ENCODE measurements at regions not wholly inside any gene's neighbourhood (a gene's known extent, or its start where the extent isn't known, plus 50 kb on each side); places are given as distances from the start of the nearest gene placed in this dataset.
"Not testable (repeated sequence)": the region's sequence is repeated elsewhere in the genome, so short reads cannot be mapped to it uniquely, and the experiment has no call there.

DNA sequence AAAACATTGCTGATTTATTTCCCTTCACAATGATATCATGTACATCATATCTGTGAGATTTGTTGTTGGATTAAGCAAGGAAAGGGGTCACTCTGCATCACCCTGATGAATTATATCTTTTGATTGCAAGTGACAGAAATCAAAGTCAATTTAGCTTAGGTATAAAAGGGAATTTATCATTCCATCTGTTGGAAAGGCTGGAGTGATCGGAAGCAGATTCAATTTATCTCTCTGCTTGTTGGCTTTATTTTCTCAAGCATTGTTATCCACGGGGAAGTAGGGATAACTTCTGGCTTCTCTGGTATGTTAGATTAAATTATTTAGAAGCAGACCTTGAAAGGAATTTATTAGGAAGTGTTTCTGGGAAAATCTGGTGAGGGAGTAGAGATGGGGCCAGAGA lies 226.6 kb downstream of the PTGER3 start:
- Mint-ChIP-seq H3K36me3 (ENCODE audit: low read depth) (no peaks in the 10 kb centered on the region), H3K4me1 (ENCODE audit: low read depth) (no peaks in the 10 kb centered on the region), H3K27ac (no peak overlapping the region), H3K4me3 (ENCODE audit: low read depth) (no peak overlapping the region), H3K27me3 (ENCODE audit: low read depth) (peaks cover 4% of the 10 kb centered on the region), H3K9me3 (no peaks in the 10 kb centered on the region)
- DNase-seq (ENCODE audit: low spot score) = no peak
- intact Hi-C loops (cut with micrococcal nuclease) = no loop called here

DNA sequence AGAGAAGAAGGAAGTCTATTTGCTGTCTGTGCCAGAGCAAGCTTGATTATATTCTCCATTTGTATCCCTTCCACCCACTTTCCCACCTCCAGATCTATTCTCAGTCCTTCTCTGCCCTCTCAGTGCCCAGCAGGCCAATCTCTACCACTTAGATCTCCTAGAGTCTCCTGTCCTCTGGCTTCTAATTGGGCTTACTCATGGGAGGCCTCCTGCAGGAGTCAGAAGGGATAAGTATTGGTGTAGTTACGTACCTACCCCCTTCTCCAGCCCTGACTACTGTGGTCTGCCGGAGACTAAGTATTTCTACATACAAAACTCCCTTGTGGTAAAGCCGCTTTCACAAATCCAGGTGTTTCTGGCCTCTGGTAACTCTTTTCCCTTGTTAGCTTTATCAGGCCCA lies 221.2 kb downstream of the PTGER3 start:
- H3K27me3 Mint-ChIP-seq (ENCODE audit: low read depth) = no peaks in the 10 kb centered on the region

DNA sequence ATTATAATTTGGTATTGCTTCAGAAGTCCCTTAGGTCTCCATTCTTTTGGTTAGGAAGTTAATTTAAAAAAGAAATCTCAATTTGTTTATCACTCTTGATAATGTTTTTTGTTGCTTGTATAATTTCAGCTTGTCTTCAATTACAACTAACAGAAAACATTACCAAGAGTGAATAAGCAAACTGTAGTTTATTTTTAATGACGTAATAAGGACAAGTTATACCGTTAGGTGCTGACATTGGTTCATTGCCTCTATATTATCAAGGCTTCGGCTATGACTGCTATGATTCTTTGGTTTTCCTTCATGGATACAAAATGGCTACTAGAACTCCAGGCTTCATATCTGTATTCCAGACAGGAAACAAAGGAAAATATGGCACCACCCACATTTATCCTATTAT lies 220.6 kb downstream of the PTGER3 start:
- DNase-seq (ENCODE audit: low spot score) = no peak
- no peaks in the 10 kb centered on the region for H3K27me3 Mint-ChIP-seq (ENCODE audit: low read depth)
- no peak overlapping the region for H3K4me3 Mint-ChIP-seq (ENCODE audit: low read depth)
- H3K36me3 Mint-ChIP-seq (ENCODE audit: low read depth) = no peaks in the 10 kb centered on the region
- no peak overlapping the region for H3K27ac Mint-ChIP-seq
- peaks cover 4% of the 10 kb centered on the region for H3K9me3 Mint-ChIP-seq
- no peaks in the 10 kb centered on the region for H3K4me1 Mint-ChIP-seq (ENCODE audit: low read depth)
- intact Hi-C loops (cut with micrococcal nuclease) = no loop called here

More for the DNA sequence above, 221.2 kb downstream of the PTGER3 start:
- no peak overlapping the region for H3K27ac Mint-ChIP-seq
- H3K4me1 Mint-ChIP-seq (ENCODE audit: low read depth) = no peaks in the 10 kb centered on the region
- H3K4me3 Mint-ChIP-seq (ENCODE audit: low read depth) = no peak overlapping the region
- intact Hi-C loops (cut with micrococcal nuclease) = no loop called here
- H3K9me3 Mint-ChIP-seq = peaks cover 3% of the 10 kb centered on the region
- H3K36me3 Mint-ChIP-seq (ENCODE audit: low read depth) = no peaks in the 10 kb centered on the region
- DNase-seq (ENCODE audit: low spot score) = no peak

DNA sequence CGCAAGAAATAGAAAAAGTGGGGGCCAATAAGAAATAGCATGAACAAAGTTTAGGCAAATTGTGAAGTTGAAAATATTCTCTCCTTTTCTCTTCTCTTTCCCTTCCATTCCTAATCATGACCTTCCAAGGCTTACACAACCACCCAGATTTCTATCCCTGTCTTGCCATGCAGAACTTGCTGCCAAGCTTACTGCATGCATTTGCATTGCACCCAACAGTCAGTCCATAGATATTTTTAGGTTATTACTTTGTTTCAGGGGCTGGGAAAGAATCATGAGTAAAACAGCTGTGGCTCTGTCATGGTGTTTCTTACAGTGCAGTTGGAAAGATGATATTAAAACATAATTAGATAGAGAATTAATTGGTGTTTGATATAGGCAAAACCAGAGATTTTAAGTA lies 219.4 kb downstream of the PTGER3 start:
- H3K36me3 Mint-ChIP-seq (ENCODE audit: low read depth) = no peaks in the 10 kb centered on the region
- no peaks in the 10 kb centered on the region for H3K4me1 Mint-ChIP-seq (ENCODE audit: low read depth)
- no peaks in the 10 kb centered on the region for H3K27me3 Mint-ChIP-seq (ENCODE audit: low read depth)
- H3K4me3 Mint-ChIP-seq (ENCODE audit: low read depth) = no peak overlapping the region
- no peak overlapping the region for H3K27ac Mint-ChIP-seq
- DNase-seq (ENCODE audit: low spot score) = no peak
- H3K9me3 Mint-ChIP-seq = peaks cover 4% of the 10 kb centered on the region
- intact Hi-C loops (cut with micrococcal nuclease) = no loop called here

DNA sequence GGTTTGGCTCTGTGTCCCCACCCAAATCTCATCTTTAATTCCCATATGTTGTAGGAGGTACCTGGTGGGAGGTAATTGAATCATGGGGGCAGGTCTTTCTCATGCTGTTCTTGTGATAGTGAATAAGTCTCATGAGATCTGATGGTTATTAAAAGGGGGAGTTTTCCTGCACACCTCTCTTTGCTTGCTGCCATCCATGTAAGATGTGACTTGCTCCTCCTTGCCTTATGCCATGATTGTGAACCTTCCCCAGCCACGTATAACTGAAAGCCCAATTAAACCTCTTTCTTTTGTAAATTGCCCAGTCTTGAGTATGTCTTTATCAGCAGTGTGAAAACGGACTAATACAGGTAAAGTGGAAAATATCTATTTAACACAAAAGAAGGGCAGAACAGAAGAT lies 213.3 kb downstream of the PTGER3 start:
- H3K9me3 Mint-ChIP-seq; H3K27ac Mint-ChIP-seq; H3K36me3 Mint-ChIP-seq (ENCODE audit: low read depth); H3K27me3 Mint-ChIP-seq (ENCODE audit: low read depth); DNase-seq (ENCODE audit: low spot score); H3K4me1 Mint-ChIP-seq (ENCODE audit: low read depth); intact Hi-C loops (cut with micrococcal nuclease); H3K4me3 Mint-ChIP-seq (ENCODE audit: low read depth): not testable (repeated sequence)

DNA sequence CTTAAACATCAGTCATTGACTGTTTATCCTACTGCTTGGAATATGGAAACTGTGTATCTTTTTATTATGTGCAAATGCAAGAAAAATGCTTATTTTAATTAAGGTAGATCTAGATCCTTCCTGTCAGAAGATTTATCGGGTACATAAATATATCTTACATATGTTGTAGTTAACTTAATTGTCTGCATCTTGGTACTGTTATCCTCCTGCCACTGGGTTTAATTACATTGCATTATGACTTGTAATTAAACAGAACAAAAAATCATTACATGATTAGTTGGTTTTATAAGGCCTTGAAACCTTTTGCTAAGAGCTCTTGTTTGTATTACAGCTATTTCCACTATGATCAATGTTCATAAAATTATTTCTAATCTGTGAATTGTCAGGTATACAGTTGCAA lies 211.2 kb downstream of the PTGER3 start:
- peaks cover 1% of the 10 kb centered on the region for H3K9me3 Mint-ChIP-seq
- no peak overlapping the region for H3K4me3 Mint-ChIP-seq (ENCODE audit: low read depth)
- H3K27me3 Mint-ChIP-seq (ENCODE audit: low read depth) = no peaks in the 10 kb centered on the region
- intact Hi-C loops (cut with micrococcal nuclease) = no loop called here
- H3K36me3 Mint-ChIP-seq (ENCODE audit: low read depth) = no peaks in the 10 kb centered on the region
- no peak for DNase-seq (ENCODE audit: low spot score)
- H3K4me1 Mint-ChIP-seq (ENCODE audit: low read depth) = no peaks in the 10 kb centered on the region
- H3K27ac Mint-ChIP-seq = no peak overlapping the region

DNA sequence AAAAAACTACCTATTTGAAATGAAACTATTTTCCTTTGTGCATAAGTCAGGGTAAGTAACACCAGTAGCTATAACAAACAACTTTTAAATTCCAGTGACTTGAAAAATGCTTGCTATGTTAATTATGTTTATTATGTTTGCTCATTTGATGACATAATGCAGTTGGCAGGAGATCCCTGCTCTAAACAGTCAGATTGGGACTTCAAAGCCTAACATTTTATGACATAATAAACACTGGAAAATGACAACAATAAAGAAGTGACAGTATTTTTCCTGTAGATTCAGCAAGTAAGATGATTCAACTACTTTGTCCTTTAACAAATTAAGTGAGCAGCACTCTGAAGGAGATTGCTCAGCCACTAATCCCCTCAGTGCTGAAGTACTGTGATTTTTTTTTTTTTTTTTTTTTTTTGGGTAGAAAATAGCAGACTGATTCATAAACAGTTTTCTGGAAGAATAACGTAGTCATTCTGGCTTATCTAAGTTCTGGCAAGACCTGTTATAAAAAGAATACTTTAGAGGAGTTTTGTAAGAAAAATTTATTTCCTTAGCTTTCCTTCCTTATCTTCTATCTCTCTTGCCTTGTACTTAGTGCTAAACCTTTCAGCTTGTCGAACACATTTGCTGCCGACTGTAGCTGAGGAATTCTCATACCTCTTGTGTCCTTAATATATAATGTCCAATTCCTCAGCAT lies 207.2 kb downstream of the PTGER3 start:
- no peak overlapping the region for H3K4me3 Mint-ChIP-seq (ENCODE audit: low read depth)
- no peaks in the 10 kb centered on the region for H3K27me3 Mint-ChIP-seq (ENCODE audit: low read depth)
- intact Hi-C loops (cut with micrococcal nuclease) = no loop called here
- no peaks in the 10 kb centered on the region for H3K4me1 Mint-ChIP-seq (ENCODE audit: low read depth)
- no peak overlapping the region for H3K27ac Mint-ChIP-seq
- DNase-seq (ENCODE audit: low spot score) = no peak
- H3K9me3 Mint-ChIP-seq = no peaks in the 10 kb centered on the region
- H3K36me3 Mint-ChIP-seq (ENCODE audit: low read depth) = no peaks in the 10 kb centered on the region

DNA sequence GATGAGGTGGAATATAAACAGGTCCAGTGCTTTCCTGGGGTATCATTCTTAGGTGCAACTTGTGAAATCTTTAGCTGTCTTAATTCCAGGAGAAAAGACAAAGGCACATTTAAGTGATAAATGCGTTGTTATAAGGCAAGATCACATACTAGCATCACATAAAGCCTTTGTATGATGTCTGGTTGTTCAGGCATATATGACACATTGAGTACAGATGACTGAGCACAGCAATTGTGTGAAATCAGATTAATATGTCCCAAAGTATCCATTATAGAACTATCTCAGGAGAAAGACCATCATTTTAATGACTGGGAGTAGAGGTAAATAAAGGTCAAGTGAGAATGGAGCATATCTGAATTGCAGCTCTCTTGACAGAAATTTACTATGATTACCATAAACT lies 205.1 kb downstream of the PTGER3 start:
- no peaks in the 10 kb centered on the region for H3K27me3 Mint-ChIP-seq (ENCODE audit: low read depth)
- H3K4me1 Mint-ChIP-seq (ENCODE audit: low read depth) = no peaks in the 10 kb centered on the region
- H3K9me3 Mint-ChIP-seq = no peaks in the 10 kb centered on the region
- H3K4me3 Mint-ChIP-seq (ENCODE audit: low read depth) = no peak overlapping the region
- DNase-seq (ENCODE audit: low spot score) = no peak
- intact Hi-C loops (cut with micrococcal nuclease) = no loop called here
- no peaks in the 10 kb centered on the region for H3K36me3 Mint-ChIP-seq (ENCODE audit: low read depth)
- no peak overlapping the region for H3K27ac Mint-ChIP-seq

DNA sequence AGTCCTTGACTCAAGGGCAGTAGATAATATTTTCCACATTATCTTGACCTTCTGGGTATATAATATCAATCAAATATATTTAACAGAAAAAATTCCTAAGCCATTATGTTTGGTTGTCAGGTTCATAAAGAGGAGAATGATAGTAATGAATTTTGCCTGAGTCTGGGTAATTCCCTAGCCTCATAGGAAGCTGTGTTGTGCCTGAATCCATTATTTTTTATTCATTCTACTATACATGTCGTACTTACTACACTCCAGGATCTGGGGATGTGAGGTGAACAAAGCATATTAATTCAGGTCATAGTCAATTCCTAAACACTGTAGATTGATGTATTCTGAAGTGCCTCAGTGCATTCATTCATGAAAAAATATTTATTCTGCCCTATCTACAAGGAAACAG lies 204.2 kb downstream of the PTGER3 start:
- Mint-ChIP-seq H3K4me1 (ENCODE audit: low read depth) (no peaks in the 10 kb centered on the region), H3K4me3 (ENCODE audit: low read depth) (no peak overlapping the region)
- intact Hi-C loops (cut with micrococcal nuclease) = no loop called here

DNA sequence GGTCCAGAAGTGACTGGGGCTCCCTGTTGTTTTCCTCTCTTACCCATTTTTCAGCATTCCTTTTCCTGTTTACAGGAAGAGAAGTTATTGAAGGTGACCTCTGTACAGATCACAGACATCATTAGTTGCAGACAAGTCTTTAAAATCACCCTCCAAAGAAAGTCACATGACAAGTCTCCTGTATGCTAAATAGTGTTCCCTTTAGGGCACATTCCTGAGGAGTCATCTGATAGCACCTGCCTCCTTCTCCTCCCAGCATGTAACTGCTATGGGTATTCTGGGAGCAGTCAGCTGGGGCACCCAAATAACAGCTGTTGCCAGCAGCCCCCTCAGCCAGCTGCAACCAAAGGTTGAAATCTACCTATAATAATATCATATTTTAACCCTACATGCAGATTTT lies 200.6 kb downstream of the PTGER3 start:
- Mint-ChIP-seq H3K4me3 (ENCODE audit: low read depth) (no peak overlapping the region), H3K4me1 (ENCODE audit: low read depth) (no peaks in the 10 kb centered on the region), H3K27me3 (ENCODE audit: low read depth) (no peaks in the 10 kb centered on the region), H3K36me3 (ENCODE audit: low read depth) (no peaks in the 10 kb centered on the region), H3K27ac (no peak overlapping the region), H3K9me3 (peaks cover 9% of the 10 kb centered on the region)
- intact Hi-C loops (cut with micrococcal nuclease) = no loop called here
- no peak for DNase-seq (ENCODE audit: low spot score)

More for the DNA sequence above, 204.2 kb downstream of the PTGER3 start:
- Mint-ChIP-seq H3K27ac (no peak overlapping the region), H3K9me3 (no peaks in the 10 kb centered on the region), H3K27me3 (ENCODE audit: low read depth) (no peaks in the 10 kb centered on the region), H3K36me3 (ENCODE audit: low read depth) (no peaks in the 10 kb centered on the region)
- DNase-seq (ENCODE audit: low spot score) = no peak

DNA sequence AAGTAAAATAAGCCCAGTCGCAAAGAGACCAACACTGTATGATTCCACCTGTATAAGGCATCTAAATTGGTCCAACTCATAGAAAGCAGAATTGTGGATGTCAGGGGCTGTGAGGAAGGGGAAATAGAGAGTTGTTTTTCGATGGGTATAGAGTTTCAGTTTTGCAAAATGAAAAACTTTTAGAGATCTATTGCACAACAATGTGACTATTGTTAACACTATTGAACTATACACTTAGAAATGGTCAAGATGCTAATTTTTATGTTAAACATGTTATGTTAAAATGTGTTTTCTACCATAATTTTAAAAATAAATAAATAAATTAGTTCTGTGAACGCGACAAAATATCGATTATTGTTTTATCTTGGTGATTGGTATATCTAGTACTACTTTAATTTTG lies 192.4 kb downstream of the PTGER3 start:
- H3K9me3 Mint-ChIP-seq = peaks cover 10% of the 10 kb centered on the region
- no peak overlapping the region for H3K4me3 Mint-ChIP-seq (ENCODE audit: low read depth)
- intact Hi-C loops (cut with micrococcal nuclease) = no loop called here
- no peak for DNase-seq (ENCODE audit: low spot score)
- no peaks in the 10 kb centered on the region for H3K27me3 Mint-ChIP-seq (ENCODE audit: low read depth)
- H3K27ac Mint-ChIP-seq = no peak overlapping the region
- no peaks in the 10 kb centered on the region for H3K36me3 Mint-ChIP-seq (ENCODE audit: low read depth)
- H3K4me1 Mint-ChIP-seq (ENCODE audit: low read depth) = no peaks in the 10 kb centered on the region

DNA sequence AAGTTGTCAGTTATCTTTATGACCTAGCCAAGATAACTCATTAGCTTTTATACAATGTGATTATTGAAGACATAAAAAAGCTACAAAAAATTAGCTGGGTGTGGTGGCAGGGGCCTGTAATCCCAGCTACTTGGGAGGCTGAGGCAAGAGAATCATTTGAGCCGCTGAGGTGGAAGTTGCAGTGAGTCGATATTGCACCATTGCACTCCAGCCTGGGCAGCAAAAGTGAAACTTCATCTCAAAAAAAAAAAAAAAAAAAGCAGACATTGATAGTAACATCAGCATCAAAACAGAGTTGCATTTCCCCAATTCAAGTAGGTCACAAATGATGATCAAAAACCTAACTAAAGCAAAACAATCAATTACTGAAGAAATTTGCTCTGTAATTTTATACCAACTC lies 191.4 kb downstream of the PTGER3 start:
- Mint-ChIP-seq H3K27ac (no peak overlapping the region), H3K27me3 (ENCODE audit: low read depth) (no peaks in the 10 kb centered on the region), H3K4me3 (ENCODE audit: low read depth) (no peak overlapping the region), H3K36me3 (ENCODE audit: low read depth) (no peaks in the 10 kb centered on the region), H3K9me3 (peaks cover 6% of the 10 kb centered on the region), H3K4me1 (ENCODE audit: low read depth) (no peaks in the 10 kb centered on the region)
- intact Hi-C loops (cut with micrococcal nuclease) = no loop called here
- DNase-seq (ENCODE audit: low spot score) = no peak

DNA sequence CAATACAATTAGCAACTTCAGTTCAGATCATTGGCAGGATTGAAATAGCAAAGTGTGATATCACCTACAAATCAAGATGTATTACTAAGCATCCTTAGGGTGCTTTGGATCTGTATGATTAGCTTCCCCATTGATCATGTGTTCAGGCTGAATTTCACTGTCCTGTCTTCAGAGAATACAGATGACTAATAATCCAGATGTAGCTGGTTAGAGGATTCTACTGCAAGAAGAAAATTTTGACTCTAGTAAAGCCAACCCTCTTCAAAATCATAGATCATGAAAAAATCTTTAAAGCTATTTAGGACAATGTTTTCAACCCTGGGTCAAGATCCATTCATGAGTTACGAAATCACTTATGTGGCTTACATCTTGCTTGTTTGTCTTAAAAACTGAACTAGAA lies 184.4 kb downstream of the PTGER3 start:
- H3K4me1 Mint-ChIP-seq (ENCODE audit: low read depth) = peaks cover 16% of the 10 kb centered on the region

DNA sequence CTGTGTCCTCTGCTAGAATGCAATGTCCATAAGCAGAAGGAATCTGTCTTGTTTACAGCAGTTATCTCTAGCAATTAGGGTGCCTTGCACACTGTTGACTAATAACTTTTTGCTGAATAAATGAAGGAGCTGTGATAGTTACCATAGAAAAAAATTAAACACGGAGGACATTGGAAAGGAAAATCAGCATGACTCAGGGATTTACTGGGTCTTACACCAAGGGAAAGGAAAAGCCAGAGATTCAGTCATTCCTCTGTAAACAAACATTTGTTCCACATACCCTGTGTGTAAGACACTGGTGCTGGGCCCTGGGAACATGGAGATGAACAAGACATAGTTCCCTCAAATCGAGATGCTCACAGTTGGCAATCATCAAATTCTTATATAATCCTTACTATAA lies 183.3 kb downstream of the PTGER3 start:
- peaks cover 16% of the 10 kb centered on the region for H3K4me1 Mint-ChIP-seq (ENCODE audit: low read depth)
- no peaks in the 10 kb centered on the region for H3K9me3 Mint-ChIP-seq
- H3K36me3 Mint-ChIP-seq (ENCODE audit: low read depth) = no peaks in the 10 kb centered on the region
- H3K4me3 Mint-ChIP-seq (ENCODE audit: low read depth) = no peak overlapping the region
- no peak overlapping the region for H3K27ac Mint-ChIP-seq
- intact Hi-C loops (cut with micrococcal nuclease) = no loop called here
- peaks cover 7% of the 10 kb centered on the region for H3K27me3 Mint-ChIP-seq (ENCODE audit: low read depth)
- DNase-seq (ENCODE audit: low spot score) = no peak

More for the DNA sequence above, 184.4 kb downstream of the PTGER3 start:
- Mint-ChIP-seq H3K36me3 (ENCODE audit: low read depth) (no peaks in the 10 kb centered on the region), H3K4me3 (ENCODE audit: low read depth) (no peak overlapping the region), H3K27ac (no peak overlapping the region), H3K27me3 (ENCODE audit: low read depth) (peaks cover 7% of the 10 kb centered on the region), H3K9me3 (no peaks in the 10 kb centered on the region)
- no peak for DNase-seq (ENCODE audit: low spot score)
- intact Hi-C loops (cut with micrococcal nuclease) = no loop called here
